Inferior parietal cortex (tissue), 1 donor: ENCODE measurements at regions not wholly inside any gene's neighbourhood (a gene's known extent, or its start where the extent isn't known, plus 50 kb on each side); places are given as distances from the start of the nearest gene placed in this dataset.
"Not testable (repeated sequence)": the region's sequence is repeated elsewhere in the genome, so short reads cannot be mapped to it uniquely, and the experiment has no call there.

Source experiments
- DNase-seq: peaks from one replicate; pipeline ENCODE4 v3.0.0-alpha.2; 2016; ENCODE audit errors: extremely low spot score

DNA sequence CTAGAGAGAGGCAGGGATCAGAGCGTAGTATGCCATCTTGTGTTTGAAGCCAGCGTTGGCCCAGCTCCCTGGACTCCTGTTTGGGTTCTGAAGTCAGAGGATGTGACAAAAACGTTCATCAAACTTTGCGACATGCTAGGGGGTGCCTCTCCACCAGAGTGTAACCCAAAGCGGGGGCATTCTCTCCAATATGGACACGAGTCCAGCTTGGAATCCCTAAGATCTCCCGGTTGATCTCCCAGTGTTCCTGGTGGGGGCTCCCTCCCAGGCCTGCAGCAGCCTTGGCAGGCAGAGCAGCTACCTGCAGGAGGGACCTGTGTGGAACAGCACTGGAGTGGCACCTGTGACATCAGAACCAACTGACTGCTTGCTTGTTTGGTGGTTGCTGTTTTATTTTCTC is 218.8 kb upstream of the ECI2 start:
- no peak for DNase-seq

DNA sequence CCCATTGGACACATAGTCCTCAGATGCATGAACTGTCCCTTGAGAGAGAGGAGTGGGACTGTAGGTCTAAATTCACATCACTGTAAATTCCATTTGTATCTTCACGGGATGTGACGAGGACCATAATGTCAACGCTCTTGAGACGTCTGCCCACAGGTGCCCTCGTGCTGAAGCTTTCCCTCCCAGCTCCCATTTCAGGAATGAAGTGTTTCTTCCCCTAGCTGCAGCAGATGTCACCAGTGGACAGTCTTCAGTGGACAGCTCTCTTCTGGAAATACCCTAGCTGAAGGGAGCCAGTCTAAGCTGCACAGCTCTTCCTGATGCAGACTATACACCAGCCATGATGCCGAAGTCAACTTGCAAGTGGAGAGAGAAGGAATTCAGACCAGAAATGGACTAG is 217.4 kb upstream of the ECI2 start:
- DNase-seq = peak; percentile 20

DNA sequence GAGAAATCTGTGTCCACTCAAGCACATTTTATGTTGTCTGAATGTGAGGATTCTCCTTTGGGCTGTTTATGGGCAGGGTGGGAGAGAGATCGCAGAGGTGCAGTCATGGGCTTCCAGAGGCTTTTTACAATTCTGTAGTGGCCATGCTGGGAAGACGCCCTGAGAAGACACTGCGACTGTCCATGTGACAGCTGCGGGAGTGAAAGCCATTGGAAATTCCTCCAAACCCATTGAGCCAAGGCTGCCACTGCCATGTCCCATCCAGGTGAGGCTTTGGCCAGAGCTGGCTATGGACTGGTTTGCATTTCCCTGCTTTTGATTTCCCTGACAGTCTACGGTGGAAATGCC is 216.9 kb upstream of the ECI2 start:
- no peak for DNase-seq

DNA sequence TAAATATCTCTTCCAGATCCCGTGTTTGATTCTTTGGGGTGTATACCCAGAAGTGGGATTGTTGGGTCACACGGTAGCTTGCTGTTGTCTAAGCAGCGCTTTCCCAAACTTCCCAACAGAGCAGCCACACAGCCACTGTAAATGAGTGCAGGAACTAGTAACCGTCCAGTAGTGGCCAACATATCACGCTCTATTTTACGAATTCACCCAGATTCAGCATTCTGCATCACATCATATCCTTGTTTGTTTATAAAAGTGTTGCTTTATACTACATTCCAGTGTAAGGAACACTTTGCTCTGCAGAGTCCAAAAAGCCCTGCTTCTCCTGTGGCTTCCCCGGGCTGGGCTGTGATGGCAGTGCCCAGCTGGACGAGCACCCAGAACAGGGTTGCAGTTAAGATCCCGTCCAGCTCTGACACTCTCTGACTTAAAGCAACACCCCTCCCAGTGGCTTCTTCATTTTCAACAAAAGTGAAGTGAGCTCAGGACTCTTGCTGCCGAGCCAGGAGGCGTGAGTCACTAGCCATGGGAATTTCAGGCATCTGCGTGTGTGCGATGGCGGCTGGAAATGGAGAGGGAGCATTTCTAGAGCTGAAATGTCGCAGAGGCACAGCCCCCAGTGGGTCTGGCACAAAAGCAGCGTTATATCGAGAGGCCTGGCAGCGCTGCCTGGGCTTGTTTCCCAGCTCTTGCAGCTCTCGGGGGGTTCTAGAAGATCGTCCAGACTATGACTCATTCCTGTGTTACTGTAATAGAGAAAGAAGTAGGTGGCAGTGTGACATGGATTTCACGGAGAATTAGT is 216.3 kb upstream of the ECI2 start:
- peak; percentile 75 for DNase-seq

DNA sequence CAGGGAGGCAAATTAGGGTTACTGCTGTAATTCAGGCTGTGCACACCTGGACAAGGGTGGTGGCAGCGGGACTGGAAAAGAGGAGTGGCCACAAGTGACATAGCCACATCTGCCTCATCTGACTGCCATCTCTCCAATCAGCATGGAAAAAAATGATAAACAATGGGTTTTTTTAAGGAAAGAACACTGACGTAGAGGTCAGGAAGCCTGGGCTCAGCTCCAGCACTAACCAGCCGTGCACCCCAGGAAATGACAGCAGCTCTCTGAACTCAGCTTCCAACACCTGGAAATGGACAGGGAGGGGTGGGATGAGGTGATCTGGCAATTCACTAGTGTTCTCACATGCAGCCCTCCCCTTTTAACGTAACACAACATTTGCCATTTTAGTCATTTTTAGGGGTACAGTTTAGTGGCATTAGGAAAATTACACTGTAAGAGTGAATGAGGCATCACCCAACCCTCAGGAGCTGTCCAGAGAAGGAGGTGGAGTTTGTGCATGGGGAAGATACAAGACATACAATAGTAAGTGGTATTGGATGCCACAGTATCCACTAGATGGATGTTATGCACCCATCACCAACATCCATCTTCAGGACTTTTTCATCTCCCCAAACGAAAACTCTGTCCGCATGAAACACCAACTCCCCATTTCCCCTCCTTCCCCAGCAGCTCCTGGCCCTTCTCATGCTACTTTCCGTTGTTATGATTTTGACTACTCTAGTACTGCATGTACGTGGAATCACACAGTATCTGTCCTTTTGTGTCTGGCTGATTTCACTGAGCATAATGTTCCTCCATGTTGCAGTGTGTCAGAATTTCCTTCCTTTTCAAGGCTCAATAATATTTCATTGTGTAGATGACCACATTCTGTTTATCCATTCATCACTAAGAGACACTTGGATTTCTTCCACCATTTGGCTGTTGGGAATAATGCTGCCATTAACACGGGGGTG is 215.5 kb upstream of the ECI2 start:
- no peak for DNase-seq

DNA sequence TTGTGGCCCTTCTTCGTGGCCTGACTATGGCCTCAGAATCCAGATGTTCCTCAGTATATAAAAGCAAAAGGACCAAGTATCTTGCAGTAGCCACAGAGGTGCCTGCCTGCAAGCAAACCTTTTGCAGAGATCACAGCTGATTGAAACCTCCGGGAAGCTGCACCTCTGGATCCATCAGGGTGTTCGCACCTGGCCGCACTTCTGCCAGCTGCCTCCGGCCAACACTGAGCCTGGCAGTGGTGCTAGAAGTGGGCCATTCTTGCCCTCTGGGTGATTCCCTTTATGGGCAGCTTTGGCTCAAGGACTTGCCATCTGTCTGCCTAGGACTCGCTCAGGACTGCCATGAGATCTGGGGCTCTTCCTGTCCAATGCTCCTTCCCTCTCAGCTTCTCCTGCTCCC is 214.6 kb upstream of the ECI2 start:
- DNase-seq = no peak

DNA sequence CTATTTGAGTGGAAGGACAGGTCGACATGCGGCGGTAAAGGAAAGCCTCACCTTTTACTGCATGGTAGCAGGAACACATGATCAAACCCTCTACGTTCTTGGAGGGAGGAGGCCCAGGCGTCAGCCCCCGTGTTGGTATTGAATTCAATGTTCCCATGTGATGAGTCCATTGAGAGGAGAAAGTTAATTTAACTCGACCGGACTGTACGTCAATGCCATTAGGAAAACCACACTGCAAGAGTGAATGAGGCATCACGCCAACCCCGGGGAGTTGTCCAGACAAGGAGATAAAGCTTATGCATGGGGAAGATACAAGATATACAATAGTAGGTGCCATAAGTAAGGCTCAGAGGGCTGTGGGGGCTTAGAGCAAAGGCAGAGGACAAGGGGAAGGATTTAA is 213.9 kb upstream of the ECI2 start:
- DNase-seq = no peak

DNA sequence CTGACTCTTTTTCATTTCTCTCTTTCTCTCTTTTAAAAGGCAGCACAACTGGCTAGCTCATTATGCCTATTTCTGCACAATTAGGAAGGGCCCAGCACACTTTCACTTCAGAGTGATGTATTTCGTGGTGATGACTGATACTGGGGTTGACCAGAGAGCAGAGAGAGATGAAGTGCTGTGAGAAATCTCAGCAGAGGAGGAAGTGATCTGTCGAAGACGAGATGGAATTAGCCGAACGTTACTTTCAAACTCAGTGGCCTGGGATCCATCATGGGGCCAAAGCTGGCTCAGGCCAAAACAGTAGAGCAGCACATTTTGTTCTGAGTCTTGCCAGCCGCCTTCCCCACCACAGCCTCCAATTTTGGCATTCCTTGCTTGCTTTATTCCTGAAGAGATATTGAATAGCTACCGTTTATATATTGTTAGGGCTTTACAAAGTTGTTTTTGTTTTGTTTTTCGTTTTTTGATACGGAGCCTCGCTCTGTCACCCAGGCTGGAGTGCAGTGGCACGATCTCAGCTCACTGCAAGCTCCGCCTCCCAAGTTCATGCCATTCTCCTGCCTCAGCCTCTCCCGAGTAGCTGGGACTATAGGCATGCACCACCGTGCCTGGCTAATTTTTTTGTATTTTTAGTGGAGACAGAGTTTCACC is 213.2 kb upstream of the ECI2 start:
- no peak for DNase-seq

DNA sequence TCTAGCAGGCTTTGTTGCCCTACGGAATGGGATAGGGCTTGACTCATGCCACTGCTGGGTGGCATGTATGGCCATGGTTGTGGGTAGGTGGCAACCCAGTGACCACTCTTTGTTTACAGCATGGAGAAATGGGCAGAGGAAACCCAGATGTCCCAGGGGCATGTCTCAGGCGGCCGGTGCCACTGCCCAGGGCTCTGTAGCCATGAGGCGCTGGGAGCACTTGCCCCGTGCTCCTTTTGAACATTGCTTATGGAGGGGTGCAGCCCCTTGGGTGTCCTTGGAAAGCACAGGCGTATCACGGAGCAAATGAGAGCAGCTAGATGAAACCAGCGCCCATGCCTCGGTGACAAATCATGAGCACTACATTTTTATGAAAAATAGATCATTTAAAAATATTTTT is 212.5 kb upstream of the ECI2 start:
- no peak for DNase-seq

DNA sequence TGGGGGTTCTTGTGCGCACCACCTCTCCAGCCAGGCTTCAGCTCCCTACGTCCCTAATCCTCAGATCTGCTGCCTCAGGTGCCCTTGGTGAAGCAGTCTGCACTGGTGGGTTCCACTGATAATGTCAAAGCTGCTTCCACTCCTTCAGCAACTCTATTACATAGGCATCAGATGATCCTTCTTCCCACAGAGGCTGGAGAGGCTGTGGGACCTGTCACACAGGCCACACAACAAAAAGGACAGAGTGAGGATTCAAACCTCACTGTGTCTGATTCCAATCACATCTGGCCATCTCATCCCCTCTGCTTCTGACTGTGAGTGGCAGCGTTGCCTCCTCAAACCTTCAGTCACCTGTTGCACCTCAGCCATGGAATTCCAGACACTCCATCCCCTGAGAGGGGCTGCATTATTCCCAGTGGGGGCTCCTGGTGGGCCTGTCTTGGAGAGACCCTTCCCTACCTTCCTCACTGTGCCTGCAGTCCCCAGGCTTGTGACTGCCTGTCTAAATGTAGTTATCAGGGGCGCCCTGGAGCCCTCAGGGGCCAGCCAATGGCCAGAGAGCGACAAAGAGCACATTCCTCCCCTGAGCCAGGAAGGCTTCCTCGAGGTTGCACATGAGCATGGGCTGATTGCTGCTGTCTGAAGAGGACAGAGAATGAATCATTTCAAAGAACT is 211.4 kb upstream of the ECI2 start:
- DNase-seq = no peak

DNA sequence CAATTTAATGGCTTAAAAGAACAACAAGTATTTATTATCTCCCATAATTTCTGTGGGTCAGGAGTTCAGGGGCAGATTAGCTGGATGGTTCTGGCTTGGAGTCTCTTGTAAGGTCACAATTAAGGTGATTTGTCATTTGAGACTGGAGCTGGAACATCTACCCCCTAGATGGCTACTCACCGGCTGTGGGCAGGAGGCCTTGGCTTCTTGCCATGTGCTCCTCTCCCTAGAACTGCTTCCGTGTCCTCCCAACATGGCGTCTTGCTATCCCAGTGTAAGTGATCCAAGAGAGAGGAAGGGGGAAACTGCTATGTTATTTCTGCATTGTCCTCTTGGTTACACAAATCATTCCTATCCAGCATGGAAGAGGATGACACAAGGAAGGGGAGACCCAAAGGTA is 210.2 kb upstream of the ECI2 start:
- no peak for DNase-seq

DNA sequence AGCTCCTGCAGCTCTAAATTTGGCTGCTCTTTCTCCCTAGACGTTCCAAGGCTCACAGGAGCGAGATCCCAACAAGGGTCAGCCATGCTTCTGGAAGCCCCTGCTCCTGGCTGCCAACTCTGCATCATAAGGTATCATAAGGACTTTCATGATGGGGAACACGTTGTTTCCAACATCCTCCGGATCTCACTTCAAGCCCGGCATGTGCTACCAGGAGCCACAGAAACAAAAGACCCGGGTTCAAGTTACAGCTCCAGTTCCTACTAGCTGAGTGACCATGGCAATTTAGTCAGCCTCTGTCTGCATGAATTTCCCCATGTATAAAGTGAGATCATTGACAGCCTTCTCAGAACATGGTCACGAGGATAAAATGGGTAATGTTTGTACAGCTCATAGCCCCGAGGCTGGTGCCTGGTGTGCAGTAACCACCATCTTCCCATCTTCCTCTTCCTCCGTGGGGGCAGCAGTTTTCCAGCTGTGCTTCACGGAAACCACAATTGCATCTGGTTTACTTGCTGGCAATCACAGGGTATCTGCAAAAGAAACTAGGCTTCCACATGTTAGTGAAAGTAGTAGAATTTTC is 209.0 kb upstream of the ECI2 start:
- DNase-seq = no peak

DNA sequence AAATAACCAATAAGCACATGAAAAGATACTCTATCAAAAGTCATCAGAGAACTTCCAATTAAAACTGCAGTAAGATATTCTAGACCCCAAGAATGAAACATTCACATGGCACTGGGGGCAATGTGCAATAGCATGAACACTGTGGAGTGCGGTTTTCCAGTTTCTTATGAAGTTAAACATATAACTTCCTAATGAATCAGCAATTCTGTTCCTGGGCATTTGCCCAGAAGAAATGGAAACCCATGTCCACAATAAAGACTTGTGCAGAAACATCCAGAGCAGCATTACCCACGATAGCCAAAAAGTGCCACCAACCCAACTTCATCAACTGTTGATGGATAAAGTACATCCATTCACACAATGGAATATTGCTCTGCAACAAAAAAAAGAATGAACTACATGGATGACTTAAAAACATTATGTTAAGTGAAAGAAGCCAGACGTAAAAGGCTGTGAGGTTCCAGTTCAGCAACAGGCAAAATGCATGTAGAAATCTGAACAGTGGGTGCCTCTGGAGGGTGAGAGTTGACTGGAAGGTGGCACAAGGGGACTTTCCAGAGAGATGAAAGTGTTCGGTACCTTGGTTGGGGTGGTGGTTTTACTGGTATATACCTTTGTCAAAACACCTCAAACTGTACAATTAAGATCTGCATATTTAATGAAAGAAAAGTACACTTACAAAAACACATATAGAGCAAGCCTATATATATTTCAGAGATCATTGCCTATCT is 207.2 kb upstream of the ECI2 start:
- DNase-seq = no peak

DNA sequence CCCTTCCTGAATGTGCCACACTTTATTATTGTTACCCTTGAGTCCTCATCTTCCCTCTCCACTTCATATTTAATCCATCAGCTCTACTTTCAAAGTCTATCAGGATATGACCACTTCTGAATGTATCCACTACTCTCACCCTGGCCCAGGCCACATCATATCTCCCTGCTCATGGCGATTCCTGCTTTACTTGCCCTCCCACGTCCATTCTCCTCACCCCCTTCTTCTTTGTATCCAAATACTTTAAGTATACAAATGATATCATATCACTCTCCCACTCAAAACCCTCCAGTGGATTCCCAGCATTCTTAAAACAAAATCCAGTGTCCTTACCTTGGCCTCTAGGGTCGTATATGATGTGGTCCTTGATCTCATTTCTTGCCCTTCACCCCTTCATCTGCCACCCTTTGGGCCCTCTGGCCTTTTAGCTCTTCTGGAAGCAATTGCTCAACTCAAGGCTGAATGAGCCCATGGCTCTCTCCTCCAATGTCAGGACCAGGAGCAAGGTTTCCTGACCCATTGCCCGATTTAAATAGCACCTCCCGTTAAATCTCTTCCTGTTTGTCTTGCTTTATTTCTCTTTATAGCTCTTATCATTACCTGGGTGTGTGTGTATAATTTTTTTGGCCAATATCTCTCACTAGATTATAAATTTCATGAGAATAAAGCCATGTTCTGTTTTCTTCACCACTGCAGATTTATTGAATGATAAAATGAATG is 205.9 kb upstream of the ECI2 start:
- DNase-seq = no peak

DNA sequence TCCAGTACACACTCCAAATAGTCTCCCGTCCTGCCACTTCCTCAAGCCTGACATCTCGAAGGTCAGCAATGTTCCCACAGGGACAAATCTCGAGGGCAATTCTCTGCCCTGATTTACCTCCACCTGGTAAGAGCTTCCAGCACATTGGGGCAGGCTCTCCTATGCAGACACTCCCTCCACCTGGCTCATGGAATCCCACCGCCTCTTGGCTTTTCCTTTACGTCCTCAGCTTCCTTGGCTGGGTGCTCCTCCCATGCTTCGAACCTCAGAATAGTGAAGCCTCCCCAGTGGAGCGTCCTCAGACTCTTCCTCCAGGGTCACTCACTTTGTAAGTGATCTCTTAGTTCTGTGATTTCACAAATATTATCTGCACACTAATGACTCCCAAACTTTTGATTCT is 205.2 kb upstream of the ECI2 start:
- DNase-seq = no peak

DNA sequence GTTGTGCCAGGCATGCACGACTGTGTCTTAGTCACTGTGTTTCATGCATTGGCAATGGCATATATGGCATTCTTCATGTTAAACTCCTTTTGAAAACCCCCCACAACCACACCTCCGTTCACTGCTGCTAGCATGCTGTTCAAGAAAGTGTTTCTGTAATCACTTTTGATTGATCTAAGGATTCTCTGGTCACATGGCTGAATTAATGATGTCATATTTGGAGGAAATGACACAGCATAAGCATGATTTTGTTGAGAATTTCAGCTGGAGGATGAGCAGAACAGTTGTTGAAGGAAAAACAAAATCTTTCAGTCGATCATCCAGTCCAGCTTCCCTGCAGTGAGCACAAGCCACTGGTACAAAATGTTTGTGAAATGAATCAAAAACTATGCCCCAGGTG is 203.5 kb upstream of the ECI2 start:
- DNase-seq = no peak

DNA sequence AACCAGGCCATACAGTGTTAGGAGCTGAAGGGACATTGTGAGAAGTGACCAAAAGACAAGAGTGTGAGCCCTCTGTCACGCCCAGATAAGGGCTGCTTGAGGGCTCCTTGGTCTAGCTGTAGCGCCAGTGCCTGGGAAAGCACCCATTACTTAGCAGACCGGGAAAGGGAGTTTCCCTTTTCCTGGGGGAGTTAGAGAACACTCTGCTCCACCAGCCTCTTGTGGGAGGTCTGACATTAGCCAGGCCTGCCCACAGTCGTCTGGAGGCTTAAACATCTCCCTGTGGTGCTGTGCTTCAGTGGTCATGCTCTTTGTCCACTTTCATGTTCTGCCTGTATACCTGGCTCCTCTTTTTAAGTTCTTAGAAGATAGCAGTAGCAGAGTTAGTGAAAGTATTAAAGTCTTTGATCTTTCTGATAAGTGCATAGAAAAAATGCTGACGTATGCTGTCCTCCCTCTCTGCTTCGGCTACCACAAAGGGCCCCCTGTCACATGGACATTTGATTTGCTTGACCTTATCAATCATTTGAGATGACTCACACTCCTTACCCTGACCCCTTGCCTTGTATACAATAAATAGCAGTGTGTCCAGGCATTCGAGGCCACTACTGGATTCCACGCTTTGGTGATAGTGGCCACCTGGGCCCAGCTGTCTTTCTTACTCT is 201.5 kb upstream of the ECI2 start:
- DNase-seq = no peak

DNA sequence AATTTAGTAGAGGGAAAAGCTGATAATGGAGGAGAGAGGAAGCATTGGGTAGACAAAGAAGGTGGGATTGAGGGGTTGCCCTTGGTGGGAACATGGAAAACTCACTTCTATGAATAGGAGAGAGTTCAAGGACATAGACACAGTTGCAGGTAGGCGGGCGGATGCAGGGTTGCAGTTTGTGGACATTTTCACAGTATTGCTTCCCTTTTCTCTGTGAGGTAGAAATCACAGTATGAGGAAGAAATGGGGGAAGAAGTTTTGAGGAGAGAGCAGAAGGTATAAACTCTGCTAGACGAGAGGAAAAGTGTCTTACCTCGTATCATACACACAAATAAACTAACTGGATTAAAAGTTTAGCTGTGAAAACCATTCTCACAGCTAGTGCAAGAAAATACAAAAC is 200.7 kb upstream of the ECI2 start:
- no peak for DNase-seq

DNA sequence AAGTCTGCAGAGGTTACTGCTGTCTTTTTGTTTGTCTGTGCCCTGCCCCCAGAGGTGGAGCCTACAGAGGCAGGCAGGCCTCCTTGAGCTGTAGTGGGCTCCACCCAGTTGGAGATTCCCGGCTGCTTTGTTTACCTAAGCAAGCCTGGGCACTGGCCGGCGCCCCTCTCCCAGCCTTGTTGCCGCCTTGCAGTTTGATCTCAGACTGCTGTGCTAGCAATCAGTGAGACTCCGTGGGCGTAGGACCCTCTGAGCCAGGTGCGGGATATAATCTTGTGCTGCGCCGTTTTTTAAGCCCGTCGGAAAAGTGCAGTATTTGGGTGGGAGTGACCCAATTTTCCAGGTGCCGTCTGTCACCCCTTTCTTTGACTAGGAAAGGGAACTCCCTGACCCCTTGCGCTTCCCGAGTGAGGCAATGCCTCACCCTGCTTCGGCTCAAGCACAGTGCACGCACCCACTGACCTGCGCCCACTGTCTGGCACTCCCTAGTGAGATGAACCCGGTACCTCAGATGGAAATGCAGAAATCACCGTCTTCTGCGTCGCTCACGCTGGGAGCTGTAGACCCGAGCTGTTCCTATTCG is 198.9 kb upstream of the ECI2 start:
- DNase-seq = not testable (repeated sequence)
